ENCODE measurements at regions not wholly inside any gene's neighbourhood (a gene's known extent, or its start where the extent isn't known, plus 50 kb on each side); places are given as distances from the start of the nearest gene placed in this dataset.

DNA sequence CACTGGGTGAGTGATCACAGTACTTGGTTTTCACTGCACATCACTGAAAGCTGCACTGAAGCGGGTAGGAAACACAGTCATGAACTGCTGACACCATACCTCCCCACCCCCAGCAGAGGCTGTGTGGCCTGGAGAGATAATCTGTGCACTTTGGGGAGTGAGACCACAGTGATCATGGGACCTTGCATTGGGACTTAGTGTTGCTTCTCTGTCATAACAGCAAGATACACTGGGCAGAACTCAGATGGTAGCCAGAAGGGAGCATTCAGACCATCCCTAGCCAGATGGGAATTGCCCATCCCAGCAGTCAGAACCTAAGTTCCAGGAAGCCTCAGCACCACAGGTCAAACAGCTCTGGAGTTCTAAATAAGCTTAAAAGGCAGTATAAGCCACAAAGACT, 346.4 kb upstream of the TMEM229A start:
- POLR2A ChIA-PET: interaction anchor here (1.0 kb wide), 1 partner anchor 1798 kb away, joined by 5 read pairs; no protein-coding TSS in a partner anchor
- H3K9me3 Mint-ChIP-seq (ENCODE audit: unreplicated experiment): no peaks in the 10 kb centered on the region
- no TSS peak for BruUV-seq (replicated peaks)
- H3K27me3 Mint-ChIP-seq (ENCODE audit: insufficient read depth, unreplicated experiment): no peaks in the 10 kb centered on the region
- CTCF ChIA-PET: interaction anchor here (1.2 kb wide), 1 partner anchor 13 kb away, joined by 3 read pairs; no protein-coding TSS in a partner anchor
- H3K27ac Mint-ChIP-seq (ENCODE audit: low read depth, unreplicated experiment): no peak overlapping the region
- DNase-seq (ENCODE audit: unreplicated experiment): no peak
- intact Hi-C loops (cut with micrococcal nuclease): no loop called here
- H3K4me3 Mint-ChIP-seq (ENCODE audit: unreplicated experiment): no peak overlapping the region
- TF ChIP-seq, protein P1, sequence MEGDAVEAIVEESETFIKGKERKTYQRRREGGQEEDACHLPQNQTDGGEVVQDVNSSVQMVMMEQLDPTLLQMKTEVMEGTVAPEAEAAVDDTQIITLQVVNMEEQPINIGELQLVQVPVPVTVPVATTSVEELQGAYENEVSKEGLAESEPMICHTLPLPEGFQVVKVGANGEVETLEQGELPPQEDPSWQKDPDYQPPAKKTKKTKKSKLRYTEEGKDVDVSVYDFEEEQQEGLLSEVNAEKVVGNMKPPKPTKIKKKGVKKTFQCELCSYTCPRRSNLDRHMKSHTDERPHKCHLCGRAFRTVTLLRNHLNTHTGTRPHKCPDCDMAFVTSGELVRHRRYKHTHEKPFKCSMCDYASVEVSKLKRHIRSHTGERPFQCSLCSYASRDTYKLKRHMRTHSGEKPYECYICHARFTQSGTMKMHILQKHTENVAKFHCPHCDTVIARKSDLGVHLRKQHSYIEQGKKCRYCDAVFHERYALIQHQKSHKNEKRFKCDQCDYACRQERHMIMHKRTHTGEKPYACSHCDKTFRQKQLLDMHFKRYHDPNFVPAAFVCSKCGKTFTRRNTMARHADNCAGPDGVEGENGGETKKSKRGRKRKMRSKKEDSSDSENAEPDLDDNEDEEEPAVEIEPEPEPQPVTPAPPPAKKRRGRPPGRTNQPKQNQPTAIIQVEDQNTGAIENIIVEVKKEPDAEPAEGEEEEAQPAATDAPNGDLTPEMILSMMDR (IDR thresholded peaks at IDR 0.05; ENCODE audit: unreplicated experiment): no peak
- no peaks in the 10 kb centered on the region for H3K4me1 Mint-ChIP-seq (ENCODE audit: insufficient read depth, unreplicated experiment)
- H3K36me3 Mint-ChIP-seq (ENCODE audit: insufficient read depth, unreplicated experiment): no peaks in the 10 kb centered on the region

DNA sequence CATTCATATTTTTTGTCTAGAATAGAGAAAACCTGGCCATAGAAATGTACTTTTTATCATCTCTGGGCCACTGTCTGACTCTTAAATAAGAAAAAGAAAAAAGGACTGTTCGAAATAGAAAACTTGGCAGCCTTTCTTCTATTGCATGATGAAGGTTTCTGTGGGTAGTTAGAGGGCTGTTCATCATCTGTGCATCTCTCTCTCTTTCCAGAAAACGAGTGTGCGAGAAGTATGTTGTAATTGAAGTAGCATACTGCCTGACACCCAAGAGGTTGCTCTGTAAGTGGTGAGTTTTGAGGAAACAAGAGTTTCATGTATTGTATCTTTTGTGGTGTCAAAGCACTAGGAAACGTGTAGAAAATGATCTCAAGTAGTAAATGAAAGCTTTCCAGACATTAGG, 343.2 kb upstream of the TMEM229A start:
- DNase-seq (ENCODE audit: unreplicated experiment): no peak
- no TSS peak for BruUV-seq (replicated peaks)
- Mint-ChIP-seq H3K27me3 (ENCODE audit: insufficient read depth, unreplicated experiment) (no peaks in the 10 kb centered on the region), H3K4me3 (ENCODE audit: unreplicated experiment) (no peak overlapping the region), H3K4me1 (ENCODE audit: insufficient read depth, unreplicated experiment) (no peaks in the 10 kb centered on the region), H3K36me3 (ENCODE audit: insufficient read depth, unreplicated experiment) (no peaks in the 10 kb centered on the region), H3K27ac (ENCODE audit: low read depth, unreplicated experiment) (no peak overlapping the region), H3K9me3 (ENCODE audit: unreplicated experiment) (no peaks in the 10 kb centered on the region)
- POLR2A ChIA-PET: no interaction called here
- TF ChIP-seq, protein P1 (IDR thresholded peaks at IDR 0.05; ENCODE audit: unreplicated experiment): no peak
- intact Hi-C loops (cut with micrococcal nuclease): no loop called here
- CTCF ChIA-PET: interaction anchor here (0.7 kb wide), 1 partner anchor 238 kb away, joined by 4 read pairs; no protein-coding TSS in a partner anchor

DNA sequence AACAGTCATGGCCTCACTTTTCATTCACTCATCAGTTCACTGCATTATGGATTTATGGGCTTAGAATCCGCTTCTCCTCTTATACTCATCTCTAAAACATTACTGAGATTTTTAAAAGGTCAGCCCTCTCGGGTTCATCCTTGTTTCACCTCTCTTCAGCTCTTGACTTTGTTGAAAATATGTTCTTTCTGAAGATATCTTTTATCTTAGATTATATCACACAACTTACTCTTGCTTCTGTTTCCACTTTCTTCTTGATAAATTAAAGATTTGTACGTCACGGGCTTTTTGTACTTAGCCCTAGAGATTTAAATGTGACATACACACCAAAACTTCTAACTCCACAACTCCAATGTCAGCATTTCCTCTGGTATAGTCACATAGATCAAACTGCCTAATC, 342.5 kb upstream of the TMEM229A start:
- BruUV-seq (replicated peaks): no TSS peak
- Mint-ChIP-seq H3K27me3 (ENCODE audit: insufficient read depth, unreplicated experiment) (no peaks in the 10 kb centered on the region), H3K4me3 (ENCODE audit: unreplicated experiment) (no peak overlapping the region), H3K9me3 (ENCODE audit: unreplicated experiment) (no peaks in the 10 kb centered on the region), H3K27ac (ENCODE audit: low read depth, unreplicated experiment) (no peak overlapping the region), H3K4me1 (ENCODE audit: insufficient read depth, unreplicated experiment) (no peaks in the 10 kb centered on the region), H3K36me3 (ENCODE audit: insufficient read depth, unreplicated experiment) (no peaks in the 10 kb centered on the region)
- TF ChIP-seq, protein P1 (IDR thresholded peaks at IDR 0.05; ENCODE audit: unreplicated experiment): no peak
- POLR2A ChIA-PET: no interaction called here
- CTCF ChIA-PET: no interaction called here
- DNase-seq (ENCODE audit: unreplicated experiment): no peak
- intact Hi-C loops (cut with micrococcal nuclease): no loop called here

GRCh38 chr7:124369310-124369709, 336.4 kb upstream of the TMEM229A start:
- no TSS peak for BruUV-seq (replicated peaks)
- no peaks in the 10 kb centered on the region for H3K4me1 Mint-ChIP-seq (ENCODE audit: insufficient read depth, unreplicated experiment)
- no peaks in the 10 kb centered on the region for H3K9me3 Mint-ChIP-seq (ENCODE audit: unreplicated experiment)
- H3K4me3 Mint-ChIP-seq (ENCODE audit: unreplicated experiment): no peak overlapping the region
- H3K36me3 Mint-ChIP-seq (ENCODE audit: insufficient read depth, unreplicated experiment): no peaks in the 10 kb centered on the region
- DNase-seq (ENCODE audit: unreplicated experiment): no peak
- POLR2A ChIA-PET: no interaction called here
- CTCF ChIA-PET: no interaction called here
- H3K27me3 Mint-ChIP-seq (ENCODE audit: insufficient read depth, unreplicated experiment): no peaks in the 10 kb centered on the region
- TF ChIP-seq, protein P1 (IDR thresholded peaks at IDR 0.05; ENCODE audit: unreplicated experiment): no peak
- intact Hi-C loops (cut with micrococcal nuclease): no loop called here
- no peak overlapping the region for H3K27ac Mint-ChIP-seq (ENCODE audit: low read depth, unreplicated experiment)

Measured in MCF 10A (cell line).